Keratinocyte (primary cell): ENCODE measurements at regions not wholly inside any gene's neighbourhood (a gene's known extent, or its start where the extent isn't known, plus 50 kb on each side); places are given as distances from the start of the nearest gene placed in this dataset.

Source experiments
- DNase-seq: peaks from one replicate; pipeline ENCODE4 v3.0.0-alpha.2; 2011; ENCODE audit warnings: low read depth, missing footprints, low spot score
- FAIRE-seq: peaks from 2 replicates; lab custom pipeline; 2011; peaks lifted over from hg19 to GRCh38; lab: Jason Lieb, UNC
- H2AFZ ChIP-seq: 2 replicates; pipeline ENCODE4 v1.6.0; 2012; ENCODE audit warnings: low read length, control low read depth, inconsistent platforms; ENCODE audit not compliant: control insufficient read depth
- H3K27ac ChIP-seq: 2 replicates; pipeline ENCODE4 v1.5.1; 2011; ENCODE audit warnings: low read length; ENCODE audit not compliant: control insufficient read depth, insufficient read depth
- H3K27me3 ChIP-seq: 3 replicates; pipeline ENCODE4 v1.6.0; 2011; ENCODE audit warnings: low read length; ENCODE audit not compliant: control insufficient read depth, insufficient read depth; ENCODE audit errors: extremely low read depth
- H3K36me3 ChIP-seq, 2 experiments: 2 replicates in 1 of 2; 3 replicates in 1 of 2; pipeline ENCODE4 v1.5.1; 2011; ENCODE audit warnings: low read length in 2 of 2, mild to moderate bottlenecking in 1 of 2; ENCODE audit not compliant: control insufficient read depth in 2 of 2, insufficient read depth in 2 of 2; ENCODE audit errors: extremely low read depth in 1 of 2
- H3K4me1 ChIP-seq: 3 replicates; pipeline ENCODE4 v1.5.1; 2011; ENCODE audit warnings: low read length; ENCODE audit not compliant: control insufficient read depth, insufficient read depth; ENCODE audit errors: extremely low read depth
- H3K4me2 ChIP-seq: 3 replicates; pipeline ENCODE4 v1.6.0; 2011; ENCODE audit warnings: low read depth, low read length; ENCODE audit not compliant: control insufficient read depth, insufficient read depth; ENCODE audit errors: extremely low read depth
- H3K4me3 ChIP-seq, 3 experiments: fragments of 200-600 bp in 1 of 3; sonication (generic) in 1 of 3; 2 replicates in 2 of 3; 3 replicates in 1 of 3; pipeline ENCODE4 v1.5.1; 2011 to 2016; ENCODE audit warnings: low read length in 3 of 3, mild to moderate bottlenecking in 3 of 3, control low read depth in 2 of 3, inconsistent platforms in 1 of 3, low read depth in 1 of 3, mixed read lengths in 1 of 3, mixed run types in 1 of 3, moderate library complexity in 1 of 3; ENCODE audit not compliant: control insufficient read depth in 2 of 3, insufficient read depth in 2 of 3; ENCODE audit errors: extremely low read depth in 1 of 3
- H3K79me2 ChIP-seq: 2 replicates; pipeline ENCODE4 v1.6.0; 2012; ENCODE audit warnings: low read length; ENCODE audit not compliant: control insufficient read depth, insufficient read depth
- H3K9ac ChIP-seq: 3 replicates; pipeline ENCODE4 v1.6.0; 2011; ENCODE audit warnings: low read length; ENCODE audit not compliant: control insufficient read depth, insufficient read depth; ENCODE audit errors: extremely low read depth
- H3K9me1 ChIP-seq: 3 replicates; pipeline ENCODE4 v1.6.0; 2011; ENCODE audit warnings: low read length; ENCODE audit not compliant: control insufficient read depth, insufficient read depth; ENCODE audit errors: extremely low read depth
- H3K9me3 ChIP-seq: 2 replicates; pipeline ENCODE4 v1.5.1; 2012; ENCODE audit warnings: low read depth, low read length; ENCODE audit not compliant: control insufficient read depth
- H4K20me1 ChIP-seq: 3 replicates; pipeline ENCODE4 v1.6.0; 2011; ENCODE audit warnings: low read length; ENCODE audit not compliant: control insufficient read depth, insufficient read depth; ENCODE audit errors: extremely low read depth
- CTCF ChIP-seq, 3 experiments: IDR thresholded peaks in 1 of 3; conservative IDR thresholded peaks in 1 of 3; optimal IDR thresholded peaks in 1 of 3; 2 replicates in 2 of 3; 3 replicates in 1 of 3; pipeline versions ENCODE3 to v1.5.1; 2011; ENCODE audit warnings: low read length in 3 of 3, mild to moderate bottlenecking in 3 of 3, moderate library complexity in 2 of 3, control low read depth in 1 of 3, inconsistent platforms in 1 of 3; ENCODE audit not compliant: insufficient read depth in 2 of 3; ENCODE audit errors: extremely low read depth in 1 of 3
- EZH2 ChIP-seq: IDR thresholded peaks from one replicate; pipeline ENCODE4 v1.6.1; 2012; ENCODE audit warnings: inconsistent platforms, mild to moderate bottlenecking, low read length, moderate library complexity
- dilution Hi-C: fragments of 300-500 bp; cut with MboI; formaldehyde crosslinking; loops from one replicate; pipeline ENCODE4 v1.7.0; 2020; ENCODE audit warnings: low sequenced_read_pairs; ENCODE audit not compliant: extremely low pct_ligation_motif_present

DNA sequence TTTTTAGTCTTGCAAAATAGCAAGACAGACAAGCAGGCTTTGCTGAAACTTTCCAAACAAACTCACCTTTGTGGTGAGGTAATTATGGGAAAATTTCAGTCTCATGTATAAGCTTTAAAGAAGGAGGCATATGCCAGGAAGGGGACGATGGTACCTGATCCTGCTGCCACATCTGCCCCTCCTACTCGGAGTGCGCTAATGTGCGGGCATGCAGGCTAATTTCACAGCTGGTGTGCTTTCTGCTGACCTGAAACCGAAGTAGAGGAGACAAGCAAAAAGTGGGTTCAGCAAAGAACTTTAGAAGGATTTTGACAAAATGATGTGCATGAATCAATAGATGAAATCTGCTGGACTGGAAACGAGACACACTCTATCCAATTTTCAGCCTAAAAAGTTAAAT, 117.1 kb upstream of the IRX4 start:
- Histone ChIP-seq H4K20me1 (no peaks in the 10 kb centered on the region), H3K9ac (no peak overlapping the region), H3K4me1 (no peaks in the 10 kb centered on the region), H3K4me3 (no peak overlapping the region), H3K27me3 (peaks cover 19% of the 10 kb centered on the region), H3K4me2 (no peak overlapping the region), H3K27ac (no peak overlapping the region), H3K36me3 (no peaks in the 10 kb centered on the region), H3K9me1 (no peaks in the 10 kb centered on the region), H3K79me2 (no peaks in the 10 kb centered on the region), H2AFZ (no peak overlapping the region), H3K9me3 (no peaks in the 10 kb centered on the region)
- dilution Hi-C loops: no loop called here
- no peak for DNase-seq
- TF ChIP-seq CTCF (optimal IDR thresholded peaks at IDR 0.05 in 1 of 3, IDR thresholded peaks at IDR 0.05 in 1 of 3, conservative IDR thresholded peaks at IDR 0.05 in 1 of 3; ENCODE audit: extremely low read depth in 1 of 3, insufficient read depth in 2 of 3, low read length in 3 of 3) (no peak), EZH2 (no peak)
- FAIRE-seq: no peak

GRCh38 chr5:1998716-1999317, 116.1 kb upstream of the IRX4 start:
- Histone ChIP-seq H3K9me3 (no peaks in the 10 kb centered on the region), H4K20me1 (no peaks in the 10 kb centered on the region), H3K9ac (no peak overlapping the region), H3K4me1 (no peaks in the 10 kb centered on the region), H3K36me3 (no peaks in the 10 kb centered on the region), H3K9me1 (no peaks in the 10 kb centered on the region), H3K27ac (no peak overlapping the region), H3K4me3 (no peak overlapping the region), H2AFZ (no peak overlapping the region), H3K4me2 (no peak overlapping the region), H3K27me3 (peaks cover 18% of the 10 kb centered on the region), H3K79me2 (no peaks in the 10 kb centered on the region)
- TF ChIP-seq CTCF (optimal IDR thresholded peaks at IDR 0.05 in 1 of 3, IDR thresholded peaks at IDR 0.05 in 1 of 3, conservative IDR thresholded peaks at IDR 0.05 in 1 of 3; ENCODE audit: extremely low read depth in 1 of 3, insufficient read depth in 2 of 3, low read length in 3 of 3) (no peak), EZH2 (no peak)
- DNase-seq (no peak), FAIRE-seq (no peak)
- dilution Hi-C loops: no loop called here
